Hepatocyte (in vitro differentiated cells): ENCODE measurements at regions not wholly inside any gene's neighbourhood (a gene's known extent, or its start where the extent isn't known, plus 50 kb on each side); places are given as distances from the start of the nearest gene placed in this dataset.

ENCODE experiments used
- CTCF ChIP-seq: fragments of 200-600 bp; sonication (generic); IDR thresholded peaks from 2 replicates; pipeline ENCODE4 v1.5.1; 2016; ENCODE audit warnings: antibody characterized with exemption, mild to moderate bottlenecking; ENCODE audit not compliant: poor library complexity
- EZH2 ChIP-seq: fragments of 200-600 bp; sonication (generic); IDR thresholded peaks from 2 replicates; pipeline ENCODE4 v1.6.1; 2016; ENCODE audit warnings: antibody characterized with exemption, mild to moderate bottlenecking, borderline replicate concordance
- EZH2phosphoT487 ChIP-seq: fragments of 200-600 bp; sonication (generic); IDR thresholded peaks from one replicate; pipeline ENCODE4 v1.6.1; 2018; ENCODE audit warnings: antibody characterized with exemption, mild to moderate bottlenecking, low read depth, moderate library complexity; ENCODE audit not compliant: unreplicated experiment, severe bottlenecking

GRCh38 chr4:178899084-178899483 is 1456.8 kb upstream of the AGA start:
- TF ChIP-seq CTCF (no peak), EZH2 (no peak), EZH2phosphoT487 (no peak)
